ENCODE measurements at regions not wholly inside any gene's neighbourhood (a gene's known extent, or its start where the extent isn't known, plus 50 kb on each side); places are given as distances from the start of the nearest gene placed in this dataset.

DNA sequence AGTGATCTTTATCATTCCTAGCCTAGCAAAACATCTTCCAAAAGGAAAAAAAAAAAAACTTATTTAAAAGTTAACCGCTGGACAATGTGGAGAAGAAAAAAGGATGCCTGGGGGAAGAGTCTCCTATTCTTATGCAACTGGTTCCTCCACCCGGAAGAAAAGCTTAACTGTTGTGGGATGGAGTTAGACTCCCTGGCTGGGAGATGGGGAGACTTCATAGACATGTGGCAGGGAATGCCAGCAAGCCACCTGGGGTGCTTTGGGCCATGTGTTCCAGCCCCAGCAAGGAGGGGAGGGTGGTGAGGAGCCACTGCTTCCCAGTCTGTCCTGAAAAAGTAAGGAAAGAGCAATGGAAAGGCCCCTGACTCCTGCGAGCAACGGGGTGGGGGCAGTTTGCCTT is 119.4 kb upstream of the SPIN4 start:
- Histone ChIP-seq H3K36me3 (ENCODE audit: control insufficient read depth, insufficient read depth, low read length) (peaks cover 3% of the 10 kb centered on the region), H3K9me3 (ENCODE audit: control insufficient read depth, low read length) (peaks cover 9% of the 10 kb centered on the region), H3K4me1 (ENCODE audit: control insufficient read depth, insufficient read depth, low read length, poor library complexity, severe bottlenecking) (no peaks in the 10 kb centered on the region), H3K4me3 (ENCODE audit: extremely low read depth, insufficient read depth, low read length, poor library complexity, severe bottlenecking) (no peak overlapping the region), H3K27ac (ENCODE audit: low read depth, low read length, severe bottlenecking) (no peak overlapping the region)
- WGBS, 2 experiments (ENCODE audit: insufficient coverage in 2 of 2): no CpG with 5 or more reads among the region's 4 CpGs

DNA sequence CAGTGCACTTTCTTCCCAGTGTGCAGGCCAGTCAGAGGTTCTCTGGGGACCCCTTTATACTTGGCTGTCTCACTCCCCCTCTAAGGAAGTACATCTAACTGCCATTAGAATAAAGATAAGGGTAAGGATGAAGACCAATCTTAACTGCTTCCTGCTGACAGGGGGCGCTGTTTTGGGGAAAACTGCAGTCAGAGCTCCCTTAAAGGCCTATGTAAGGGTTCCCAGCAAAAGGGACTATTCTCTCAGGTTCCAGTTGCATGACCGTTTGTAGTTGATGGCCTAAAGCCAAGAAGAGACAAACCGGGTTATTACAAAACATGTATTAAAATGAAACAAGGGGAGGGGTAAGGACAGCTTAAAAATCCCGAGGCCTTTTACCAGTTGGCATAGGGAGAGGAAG is 115.6 kb upstream of the SPIN4 start:
- WGBS, 2 experiments (ENCODE audit: insufficient coverage in 2 of 2): 100% methylated on average over 2 of the region's 4 CpGs; no CpG with 5 or more reads in 1 of the 2 experiments
- peaks cover 3% of the 10 kb centered on the region for H3K36me3 ChIP-seq (ENCODE audit: control insufficient read depth, insufficient read depth, low read length)
- no peak overlapping the region for H3K4me3 ChIP-seq (ENCODE audit: extremely low read depth, insufficient read depth, low read length, poor library complexity, severe bottlenecking)
- H3K27ac ChIP-seq (ENCODE audit: low read depth, low read length, severe bottlenecking): no peak overlapping the region
- H3K4me1 ChIP-seq (ENCODE audit: control insufficient read depth, insufficient read depth, low read length, poor library complexity, severe bottlenecking): no peaks in the 10 kb centered on the region
- no peaks in the 10 kb centered on the region for H3K9me3 ChIP-seq (ENCODE audit: control insufficient read depth, low read length)

DNA sequence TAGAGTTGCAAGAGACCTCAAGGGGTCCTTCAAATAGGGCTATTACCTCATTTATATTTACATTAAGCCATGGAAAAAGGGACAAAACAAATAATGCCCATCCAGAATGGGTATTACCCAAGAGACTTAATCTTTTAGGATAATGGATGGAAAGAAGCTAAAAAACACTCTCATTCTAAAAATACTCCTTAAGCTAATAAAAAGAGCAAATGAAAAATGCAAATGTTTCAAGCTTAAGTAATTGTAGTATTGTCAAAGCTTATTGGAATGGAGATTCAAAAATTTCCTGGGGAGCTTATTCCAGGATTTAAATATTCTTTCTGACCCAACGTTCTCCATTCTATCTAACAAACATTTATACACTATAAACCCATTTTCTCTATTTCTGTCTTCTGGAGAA is 107.8 kb upstream of the SPIN4 start:
- Histone ChIP-seq H3K27ac (ENCODE audit: low read depth, low read length, severe bottlenecking) (no peak overlapping the region), H3K4me3 (ENCODE audit: extremely low read depth, insufficient read depth, low read length, poor library complexity, severe bottlenecking) (no peak overlapping the region), H3K4me1 (ENCODE audit: control insufficient read depth, insufficient read depth, low read length, poor library complexity, severe bottlenecking) (no peaks in the 10 kb centered on the region), H3K9me3 (ENCODE audit: control insufficient read depth, low read length) (no peaks in the 10 kb centered on the region), H3K36me3 (ENCODE audit: control insufficient read depth, insufficient read depth, low read length) (no peaks in the 10 kb centered on the region)
- 60% methylated on average over 1 of the region's 1 CpG; no CpG with 5 or more reads in 1 of the 2 experiments for WGBS, 2 experiments (ENCODE audit: insufficient coverage in 2 of 2)

DNA sequence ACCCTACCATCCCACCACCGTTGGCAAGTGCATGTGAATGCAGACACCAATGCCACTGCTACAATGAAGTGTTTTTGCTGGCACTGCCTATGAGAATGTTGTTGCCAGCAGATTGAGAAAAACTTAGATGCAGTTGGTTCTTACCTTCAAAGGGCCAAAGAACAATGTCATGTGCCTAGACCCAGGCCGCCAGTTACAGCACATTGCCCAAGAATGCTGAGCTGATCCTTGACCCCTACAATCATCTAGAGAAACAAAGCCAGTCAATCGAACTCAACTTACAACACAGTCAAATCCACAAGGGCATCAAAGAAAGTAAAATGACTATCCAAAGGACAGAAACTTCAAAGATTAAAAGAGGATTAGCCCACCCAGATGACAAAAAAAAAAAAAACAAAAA is 102.4 kb upstream of the SPIN4 start:
- Histone ChIP-seq H3K36me3 (ENCODE audit: control insufficient read depth, insufficient read depth, low read length) (peaks cover 9% of the 10 kb centered on the region), H3K9me3 (ENCODE audit: control insufficient read depth, low read length) (no peaks in the 10 kb centered on the region), H3K4me3 (ENCODE audit: extremely low read depth, insufficient read depth, low read length, poor library complexity, severe bottlenecking) (no peak overlapping the region), H3K27ac (ENCODE audit: low read depth, low read length, severe bottlenecking) (no peak overlapping the region), H3K4me1 (ENCODE audit: control insufficient read depth, insufficient read depth, low read length, poor library complexity, severe bottlenecking) (no peaks in the 10 kb centered on the region)
- 60% methylated on average over 1 of the region's 3 CpGs; no CpG with 5 or more reads in 1 of the 2 experiments for WGBS, 2 experiments (ENCODE audit: insufficient coverage in 2 of 2)

DNA sequence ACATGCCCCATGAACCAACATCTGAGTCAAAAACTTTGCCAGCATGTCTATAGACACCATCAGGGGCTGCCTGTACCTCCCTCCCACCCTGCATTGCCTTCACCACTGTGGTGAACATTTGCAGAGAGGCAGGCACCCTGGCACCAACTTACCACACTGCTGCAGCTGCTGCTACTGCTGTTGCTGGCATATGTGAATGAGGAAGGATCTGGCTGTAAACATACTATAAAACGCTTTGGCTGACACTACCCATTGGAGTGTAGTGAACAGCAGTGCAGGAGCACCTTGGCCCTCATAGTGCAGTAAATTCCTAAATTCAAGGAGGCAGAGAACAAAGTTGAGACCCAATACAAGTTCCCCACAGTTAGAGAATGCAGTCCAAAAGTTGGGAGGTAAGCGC is 90.6 kb upstream of the SPIN4 start:
- peaks cover 4% of the 10 kb centered on the region for H3K36me3 ChIP-seq (ENCODE audit: control insufficient read depth, insufficient read depth, low read length)
- H3K4me3 ChIP-seq (ENCODE audit: extremely low read depth, insufficient read depth, low read length, poor library complexity, severe bottlenecking): no peak overlapping the region
- no peak overlapping the region for H3K27ac ChIP-seq (ENCODE audit: low read depth, low read length, severe bottlenecking)
- H3K9me3 ChIP-seq (ENCODE audit: control insufficient read depth, low read length): no peaks in the 10 kb centered on the region
- WGBS, 2 experiments (ENCODE audit: insufficient coverage in 2 of 2): 100% methylated on average over 1 of the region's 2 CpGs; no CpG with 5 or more reads in 1 of the 2 experiments
- no peaks in the 10 kb centered on the region for H3K4me1 ChIP-seq (ENCODE audit: control insufficient read depth, insufficient read depth, low read length, poor library complexity, severe bottlenecking)

DNA sequence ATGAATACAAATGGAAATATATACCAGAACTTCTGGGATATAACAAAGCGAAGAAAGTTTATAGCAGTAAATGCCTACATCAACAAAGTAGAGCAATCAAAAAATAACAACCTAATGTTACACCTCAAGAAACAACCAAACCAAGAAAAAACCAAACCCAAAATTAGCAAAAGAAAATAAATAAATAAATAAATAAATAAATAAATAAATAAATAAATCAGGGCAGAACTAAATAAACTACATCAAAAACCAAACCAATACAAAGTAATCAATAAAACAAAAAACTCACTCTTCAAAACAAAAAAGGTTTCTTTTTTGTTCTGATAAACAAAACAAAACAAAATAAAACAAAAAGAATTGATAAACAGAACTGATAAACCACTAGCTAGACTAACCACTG is 88.4 kb upstream of the SPIN4 start:
- no peak overlapping the region for H3K27ac ChIP-seq (ENCODE audit: low read depth, low read length, severe bottlenecking)
- H3K4me3 ChIP-seq (ENCODE audit: extremely low read depth, insufficient read depth, low read length, poor library complexity, severe bottlenecking): no peak overlapping the region
- no peaks in the 10 kb centered on the region for H3K9me3 ChIP-seq (ENCODE audit: control insufficient read depth, low read length)
- H3K4me1 ChIP-seq (ENCODE audit: control insufficient read depth, insufficient read depth, low read length, poor library complexity, severe bottlenecking): no peaks in the 10 kb centered on the region
- H3K36me3 ChIP-seq (ENCODE audit: control insufficient read depth, insufficient read depth, low read length): peaks cover 4% of the 10 kb centered on the region
- WGBS, 2 experiments (ENCODE audit: insufficient coverage in 2 of 2): no CpG with 5 or more reads among the region's 1 CpG

DNA sequence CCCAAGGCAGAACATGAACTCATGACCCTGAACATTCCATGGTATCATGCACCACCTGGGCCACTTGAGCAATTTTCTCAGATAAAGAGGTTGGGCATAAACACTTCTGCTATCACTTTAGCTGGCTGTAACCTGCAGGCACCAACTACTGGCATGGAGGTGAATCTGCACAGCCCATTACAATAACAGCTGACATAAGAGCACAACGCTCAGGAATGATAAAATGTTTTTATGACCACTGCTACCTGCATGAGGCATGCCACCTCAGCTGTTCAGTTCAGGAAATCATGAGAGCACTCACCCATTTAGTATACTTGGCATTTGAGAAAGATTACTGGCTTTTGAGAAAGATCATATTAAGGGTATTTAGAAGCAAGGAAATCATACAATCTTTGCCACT is 85.7 kb upstream of the SPIN4 start:
- H3K9me3 ChIP-seq (ENCODE audit: control insufficient read depth, low read length): no peaks in the 10 kb centered on the region
- H3K4me3 ChIP-seq (ENCODE audit: extremely low read depth, insufficient read depth, low read length, poor library complexity, severe bottlenecking): no peak overlapping the region
- peaks cover 13% of the 10 kb centered on the region for H3K36me3 ChIP-seq (ENCODE audit: control insufficient read depth, insufficient read depth, low read length)
- H3K27ac ChIP-seq (ENCODE audit: low read depth, low read length, severe bottlenecking): no peak overlapping the region
- no CpG with 5 or more reads among the region's 1 CpG for WGBS, 2 experiments (ENCODE audit: insufficient coverage in 2 of 2)
- peaks cover 9% of the 10 kb centered on the region for H3K4me1 ChIP-seq (ENCODE audit: control insufficient read depth, insufficient read depth, low read length, poor library complexity, severe bottlenecking)

DNA sequence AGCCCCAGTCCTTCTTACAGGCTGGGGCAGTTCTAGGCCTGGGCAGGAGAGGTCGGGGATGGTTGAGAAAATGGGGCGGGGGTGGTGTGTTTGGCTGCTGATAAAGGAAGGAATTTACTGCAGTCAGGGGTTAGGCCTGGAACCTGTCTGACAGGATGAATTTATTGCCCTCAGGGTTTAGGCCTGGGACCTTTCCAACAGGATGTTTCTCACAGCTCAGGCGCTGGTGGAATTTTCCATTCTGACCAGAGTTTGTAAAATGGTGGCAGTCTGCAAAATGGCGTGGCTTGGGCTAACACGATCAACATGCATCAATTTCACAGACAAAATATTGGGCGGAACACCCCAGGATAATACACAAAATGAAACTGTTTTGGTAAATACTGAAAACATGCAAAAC is 83.5 kb upstream of the SPIN4 start:
- 56% methylated on average over 2 of the region's 6 CpGs; no CpG with 5 or more reads in 1 of the 2 experiments for WGBS, 2 experiments (ENCODE audit: insufficient coverage in 2 of 2)
- Histone ChIP-seq H3K9me3 (ENCODE audit: control insufficient read depth, low read length) (no peaks in the 10 kb centered on the region), H3K4me3 (ENCODE audit: extremely low read depth, insufficient read depth, low read length, poor library complexity, severe bottlenecking) (no peak overlapping the region), H3K27ac (ENCODE audit: low read depth, low read length, severe bottlenecking) (peak overlapping the region; percentile 94), H3K36me3 (ENCODE audit: control insufficient read depth, insufficient read depth, low read length) (peaks cover 13% of the 10 kb centered on the region), H3K4me1 (ENCODE audit: control insufficient read depth, insufficient read depth, low read length, poor library complexity, severe bottlenecking) (peaks cover 9% of the 10 kb centered on the region)

DNA sequence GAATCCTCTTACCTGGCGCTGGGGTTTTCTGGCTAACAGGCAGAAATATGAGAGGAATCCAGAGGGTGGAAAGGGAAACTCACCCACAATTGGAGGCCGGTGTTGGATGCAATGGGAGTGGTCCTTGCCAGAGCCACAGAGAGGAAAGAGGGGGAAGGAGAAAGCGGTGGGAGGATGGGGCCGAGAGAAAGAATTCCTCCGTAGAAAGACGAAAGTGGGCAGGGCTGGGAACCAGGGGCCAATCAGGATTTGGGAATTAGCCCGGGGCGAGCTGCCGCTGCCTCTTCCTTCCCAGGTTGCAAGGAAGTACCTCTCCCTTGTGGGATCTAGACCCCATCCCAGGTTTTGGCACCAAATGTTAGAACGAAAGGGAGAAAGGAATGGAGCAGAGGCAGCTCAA is 83.1 kb upstream of the SPIN4 start:
- peaks cover 13% of the 10 kb centered on the region for H3K36me3 ChIP-seq (ENCODE audit: control insufficient read depth, insufficient read depth, low read length)
- H3K4me1 ChIP-seq (ENCODE audit: control insufficient read depth, insufficient read depth, low read length, poor library complexity, severe bottlenecking): peaks cover 9% of the 10 kb centered on the region
- H3K4me3 ChIP-seq (ENCODE audit: extremely low read depth, insufficient read depth, low read length, poor library complexity, severe bottlenecking): no peak overlapping the region
- H3K9me3 ChIP-seq (ENCODE audit: control insufficient read depth, low read length): no peaks in the 10 kb centered on the region
- peak overlapping the region; percentile 94 for H3K27ac ChIP-seq (ENCODE audit: low read depth, low read length, severe bottlenecking)
- WGBS, 2 experiments (ENCODE audit: insufficient coverage in 2 of 2): 60 to 94% methylated on average over 1 to 5 of the region's 10 CpGs

DNA sequence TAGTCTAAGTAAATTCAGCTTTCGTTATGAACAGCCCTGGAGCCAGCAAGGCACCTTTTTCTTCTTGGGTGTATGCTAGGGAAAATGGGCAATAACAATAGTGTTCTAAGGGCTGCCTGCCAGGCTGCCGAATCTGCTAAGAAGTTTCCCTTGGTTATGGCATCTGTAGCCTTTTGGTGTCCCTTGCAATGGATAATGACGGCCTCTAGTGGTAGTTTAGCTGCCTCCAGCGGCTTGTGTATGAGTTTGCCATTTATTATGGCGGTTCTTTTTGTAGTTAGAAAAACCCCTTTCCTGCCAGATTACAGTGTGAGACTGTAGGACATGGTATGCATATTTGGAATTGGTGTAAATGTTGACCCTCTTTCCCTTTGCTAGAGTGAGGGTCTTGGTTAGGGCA is 78.9 kb upstream of the SPIN4 start:
- Histone ChIP-seq H3K4me1 (ENCODE audit: control insufficient read depth, insufficient read depth, low read length, poor library complexity, severe bottlenecking) (peaks cover 12% of the 10 kb centered on the region), H3K27ac (ENCODE audit: low read depth, low read length, severe bottlenecking) (no peak overlapping the region), H3K4me3 (ENCODE audit: extremely low read depth, insufficient read depth, low read length, poor library complexity, severe bottlenecking) (no peak overlapping the region), H3K9me3 (ENCODE audit: control insufficient read depth, low read length) (no peaks in the 10 kb centered on the region), H3K36me3 (ENCODE audit: control insufficient read depth, insufficient read depth, low read length) (peaks cover 24% of the 10 kb centered on the region)
- WGBS, 2 experiments (ENCODE audit: insufficient coverage in 2 of 2): 82% methylated on average over 3 of the region's 5 CpGs; no CpG with 5 or more reads in 1 of the 2 experiments

DNA sequence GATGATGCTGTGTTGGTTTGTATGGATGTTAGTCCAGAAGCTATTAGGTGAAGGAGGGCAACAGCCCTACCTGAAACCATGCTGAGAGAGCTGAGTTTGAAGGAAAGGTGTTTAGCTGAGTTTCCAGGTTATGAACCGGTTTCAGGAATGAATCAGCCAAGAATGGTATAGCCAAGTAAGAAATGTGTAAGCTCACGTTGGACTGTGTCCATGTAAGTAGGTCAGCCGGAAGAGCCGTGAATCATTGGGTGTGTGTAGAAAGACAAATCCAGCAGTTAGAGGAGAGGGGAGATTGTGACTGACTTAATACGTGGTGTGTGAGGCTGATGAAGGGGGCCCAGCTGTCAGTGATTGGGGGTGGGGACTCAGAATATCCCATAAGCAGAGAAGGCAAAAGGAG is 77.2 kb upstream of the SPIN4 start:
- Histone ChIP-seq H3K4me3 (ENCODE audit: extremely low read depth, insufficient read depth, low read length, poor library complexity, severe bottlenecking) (no peak overlapping the region), H3K27ac (ENCODE audit: low read depth, low read length, severe bottlenecking) (no peak overlapping the region), H3K9me3 (ENCODE audit: control insufficient read depth, low read length) (no peaks in the 10 kb centered on the region), H3K36me3 (ENCODE audit: control insufficient read depth, insufficient read depth, low read length) (peaks cover 24% of the 10 kb centered on the region), H3K4me1 (ENCODE audit: control insufficient read depth, insufficient read depth, low read length, poor library complexity, severe bottlenecking) (peaks cover 4% of the 10 kb centered on the region)
- WGBS, 2 experiments (ENCODE audit: insufficient coverage in 2 of 2): 98 to 100% methylated on average over 2 to 5 of the region's 5 CpGs
